Sciatic nerve (tissue), 2 donors: ENCODE measurements at regions not wholly inside any gene's neighbourhood (a gene's known extent, or its start where the extent isn't known, plus 50 kb on each side); places are given as distances from the start of the nearest gene placed in this dataset.

Source experiments
- ATAC-seq: fragments of 200-7000 bp; cut with Tn5 transposase; one replicate; pipeline ENCODE4 v1.9.1; 2020; ENCODE audit warnings: mild to moderate bottlenecking, moderate library complexity
- DNase-seq: peaks from one replicate; pipeline ENCODE4 v3.0.0-alpha.2; 2020; ENCODE audit warnings: low spot score
- intact Hi-C: fragments of 100-400 bp; cut with DNase I; formaldehyde crosslinking; loops from one replicate; pipeline ENCODE4 v1.14.2; 2022
- donor health status: DM: no; HTN: no; CAD: no.
- donor health status: DM: no; HTN: no; CAD: no.

- DNase-seq (no peak), ATAC-seq (no peak)
- intact Hi-C loops, result no loop called here
Observed at GRCh38 chr6:53419026-53419425, 70.3 kb upstream of the ELOVL5 start.

- intact Hi-C loops, result no loop called here
- DNase-seq (no peak), ATAC-seq (no peak)
Observed at GRCh38 chr6:53418288-53418687, 69.5 kb upstream of the ELOVL5 start.

DNA sequence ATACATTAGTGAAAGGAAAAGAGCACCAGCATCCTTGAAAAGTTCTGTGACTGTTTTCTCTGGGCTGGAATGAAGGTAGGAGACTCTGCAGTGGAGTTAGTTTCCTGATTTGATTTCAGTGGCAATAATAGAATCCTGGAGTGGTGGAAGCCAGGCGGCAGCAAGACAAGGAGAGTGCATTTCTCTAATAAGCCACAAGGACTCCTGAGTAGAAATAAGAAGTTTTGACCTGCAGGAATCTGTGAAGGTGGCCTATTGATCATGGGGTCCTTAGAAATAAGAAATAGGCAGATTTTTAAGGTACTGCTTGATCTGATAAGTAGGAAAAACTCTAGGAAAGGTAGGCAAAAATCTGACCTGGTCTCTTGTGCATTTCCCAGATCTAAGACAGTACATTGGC, 68.4 kb upstream of the ELOVL5 start:
- intact Hi-C loops, result no loop called here
- DNase-seq, result no peak
- ATAC-seq, result no peak

GRCh38 chr6:53413326-53413725, 64.6 kb upstream of the ELOVL5 start:
- intact Hi-C loops, result no loop called here
- DNase-seq (no peak), ATAC-seq (no peak)

- ATAC-seq (peak; percentile 26), DNase-seq (no peak)
- intact Hi-C loops, result no loop called here
Observed at GRCh38 chr6:53412751-53413150, 64.0 kb upstream of the ELOVL5 start.

DNA sequence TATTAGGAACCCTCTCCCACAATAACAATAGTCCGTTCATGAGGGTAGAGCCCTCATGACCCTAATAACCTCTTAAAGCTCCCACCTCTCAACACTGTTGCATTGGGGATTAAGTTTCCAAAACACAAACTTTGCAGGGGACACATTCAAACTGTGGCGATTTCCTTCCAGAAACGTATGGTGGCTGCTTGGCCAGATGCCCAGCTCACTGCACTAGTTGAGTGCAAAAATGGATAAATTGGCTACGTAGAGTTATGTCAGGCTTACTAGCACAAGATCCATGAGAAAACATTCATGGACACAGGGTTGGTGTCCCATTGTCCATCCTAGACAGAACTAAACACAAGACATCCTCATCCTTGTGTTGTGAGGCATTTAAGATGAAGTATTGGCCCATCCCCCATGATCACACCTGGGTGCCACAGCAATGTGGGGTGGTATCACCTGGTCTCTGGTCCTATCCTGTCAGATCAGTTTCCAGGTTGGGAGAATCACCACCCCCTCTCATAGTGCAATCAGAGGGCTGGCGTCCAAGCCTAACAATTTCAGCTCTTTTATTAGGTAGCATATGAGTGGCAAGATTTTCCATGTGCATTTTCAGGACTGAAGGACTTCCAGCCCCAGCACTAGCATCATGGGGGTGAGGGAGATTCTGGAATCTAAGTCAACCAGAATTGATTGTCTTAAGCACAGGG, 63.4 kb upstream of the ELOVL5 start:
- intact Hi-C loops, result no loop called here
- no peak for ATAC-seq
- no peak for DNase-seq

- DNase-seq, result no peak
- no peak for ATAC-seq
- intact Hi-C loops, result no loop called here
Observed at GRCh38 chr6:53411451-53411850, 62.7 kb upstream of the ELOVL5 start.

DNA sequence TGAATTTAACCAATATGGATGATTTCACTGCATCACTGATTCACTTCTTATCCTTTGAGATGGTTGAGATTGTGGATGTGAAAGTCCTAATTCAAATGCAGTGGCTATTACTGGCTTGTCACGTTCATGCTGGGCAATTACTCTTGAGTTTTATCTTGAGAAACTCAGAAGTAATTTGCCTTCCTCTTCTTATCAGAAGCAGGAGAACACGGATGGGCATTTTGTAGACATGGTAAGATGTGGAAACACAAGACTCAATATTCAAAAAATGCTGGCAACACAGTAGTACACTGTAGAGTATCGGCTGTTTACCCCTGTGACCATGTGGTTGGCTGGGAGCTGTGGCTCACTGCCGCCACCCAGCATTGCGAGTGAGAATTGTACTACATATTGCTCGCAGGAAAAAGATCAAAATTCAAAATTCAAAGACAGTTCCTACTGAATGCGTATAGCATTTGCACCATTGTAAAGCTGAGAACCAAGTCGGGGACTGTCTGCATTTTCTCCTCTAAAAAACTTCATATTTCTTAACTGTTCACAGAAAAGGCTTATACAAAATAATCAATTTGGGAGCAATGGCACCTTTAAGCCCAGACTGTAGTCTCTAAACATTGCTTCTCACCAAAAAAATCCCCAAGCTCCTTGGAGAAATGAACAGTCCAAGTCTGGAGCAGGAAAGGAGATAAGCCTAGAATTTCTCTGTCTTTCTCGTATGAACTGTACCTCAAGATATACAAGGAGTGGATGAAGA, 61.9 kb upstream of the ELOVL5 start:
- intact Hi-C loops, result no loop called here
- ATAC-seq (peak; percentile 84), DNase-seq (no peak)

- DNase-seq (no peak), ATAC-seq (no peak)
- intact Hi-C loops, result no loop called here
Observed at GRCh38 chr6:53408826-53409225, 60.1 kb upstream of the ELOVL5 start.

DNA sequence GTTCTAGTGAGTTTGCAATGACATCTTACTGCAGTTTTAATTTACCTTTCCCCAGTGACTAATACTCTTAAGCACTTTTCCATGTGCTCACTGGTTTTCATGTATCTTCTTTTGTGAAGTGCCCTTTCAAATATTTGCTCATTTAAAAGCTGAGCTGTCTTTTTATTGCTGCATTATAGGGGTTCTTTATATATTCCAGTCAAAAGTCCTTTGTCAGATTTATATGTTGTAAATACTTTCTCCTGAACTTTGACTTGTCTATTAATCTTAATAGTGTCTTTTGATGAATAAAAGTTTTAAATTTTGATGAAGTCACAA, 50.2 kb upstream of the ELOVL5 start:
- ATAC-seq, result no peak
- intact Hi-C loops, result no loop called here
- DNase-seq, result no peak

DNA sequence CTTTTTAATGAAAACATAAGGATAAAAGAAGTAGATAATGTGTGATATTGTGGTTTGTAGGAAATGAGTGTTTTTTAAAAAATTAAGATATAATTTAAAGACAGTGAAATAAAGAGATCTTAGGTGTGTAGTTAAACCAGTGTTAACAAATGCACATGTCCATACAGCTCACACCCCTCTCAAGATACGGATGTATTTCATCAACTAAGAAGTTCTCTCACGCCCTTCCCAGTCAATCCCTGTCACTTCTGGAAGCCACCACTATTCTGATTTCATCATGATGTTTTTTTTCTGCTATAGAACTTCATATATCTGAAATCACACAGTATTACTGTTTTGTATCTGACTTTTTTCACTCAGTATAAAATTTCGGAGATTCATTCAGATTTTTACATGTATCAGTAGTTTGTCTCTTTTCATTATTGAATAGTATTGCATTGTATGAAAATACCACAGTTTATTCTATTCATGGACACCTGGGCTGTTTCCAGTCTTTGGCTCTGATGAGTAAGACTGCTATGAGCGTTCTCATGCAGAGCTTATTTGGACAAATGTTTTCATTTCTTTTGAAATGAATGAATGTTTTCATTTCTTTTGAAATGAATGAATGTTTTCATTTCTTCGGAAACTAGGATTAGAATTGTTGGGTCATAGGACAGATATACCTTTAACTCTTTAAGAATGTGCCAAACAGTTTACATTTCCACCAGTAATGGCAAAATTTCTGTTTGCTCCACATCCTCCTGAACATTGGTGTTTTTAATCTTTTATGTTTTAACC, 49.7 kb upstream of the ELOVL5 start:
- intact Hi-C loops, result no loop called here
- ATAC-seq, result no peak
- no peak for DNase-seq
